ENCODE measurements at regions not wholly inside any gene's neighbourhood (a gene's known extent, or its start where the extent isn't known, plus 50 kb on each side); places are given as distances from the start of the nearest gene placed in this dataset.
"Not testable (repeated sequence)": the region's sequence is repeated elsewhere in the genome, so short reads cannot be mapped to it uniquely, and the experiment has no call there.

DNA sequence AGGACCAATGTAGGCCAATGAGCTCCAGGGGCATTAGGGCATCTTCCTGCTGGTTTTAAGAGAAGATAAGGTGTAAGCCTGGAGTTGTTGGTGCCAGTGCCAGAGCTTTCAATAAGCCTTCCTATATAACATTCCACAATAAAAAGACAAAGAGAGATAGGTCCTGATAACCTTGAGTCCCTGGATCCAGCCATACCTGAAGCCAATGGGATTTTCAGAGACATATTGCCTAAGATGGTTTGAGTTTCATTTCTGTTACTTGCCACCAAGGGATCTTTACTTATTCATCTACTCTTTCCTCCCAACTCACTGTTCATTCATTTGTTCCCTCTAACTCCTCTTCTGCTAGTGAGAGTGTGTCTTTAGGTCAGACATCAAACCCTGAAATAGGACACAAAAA, 68.8 kb upstream of the CAPZB start:
- no peak for DNase-seq
- Mint-ChIP-seq H3K9me3 (peaks cover 0 to 7% of the 10 kb centered on the region in 2 donors), H3K4me1 (ENCODE audit: low read depth in 2 of 2) (peaks cover 0 to 3% of the 10 kb centered on the region in 2 donors), H3K27me3 (peaks cover 9 to 11% of the 10 kb centered on the region in 2 donors), H3K27ac (no peak overlapping the region), H3K4me3 (no peak overlapping the region), H3K36me3 (ENCODE audit: insufficient read depth) (no peaks in the 10 kb centered on the region)
- ATAC-seq (replicated peaks), result no peak

DNA sequence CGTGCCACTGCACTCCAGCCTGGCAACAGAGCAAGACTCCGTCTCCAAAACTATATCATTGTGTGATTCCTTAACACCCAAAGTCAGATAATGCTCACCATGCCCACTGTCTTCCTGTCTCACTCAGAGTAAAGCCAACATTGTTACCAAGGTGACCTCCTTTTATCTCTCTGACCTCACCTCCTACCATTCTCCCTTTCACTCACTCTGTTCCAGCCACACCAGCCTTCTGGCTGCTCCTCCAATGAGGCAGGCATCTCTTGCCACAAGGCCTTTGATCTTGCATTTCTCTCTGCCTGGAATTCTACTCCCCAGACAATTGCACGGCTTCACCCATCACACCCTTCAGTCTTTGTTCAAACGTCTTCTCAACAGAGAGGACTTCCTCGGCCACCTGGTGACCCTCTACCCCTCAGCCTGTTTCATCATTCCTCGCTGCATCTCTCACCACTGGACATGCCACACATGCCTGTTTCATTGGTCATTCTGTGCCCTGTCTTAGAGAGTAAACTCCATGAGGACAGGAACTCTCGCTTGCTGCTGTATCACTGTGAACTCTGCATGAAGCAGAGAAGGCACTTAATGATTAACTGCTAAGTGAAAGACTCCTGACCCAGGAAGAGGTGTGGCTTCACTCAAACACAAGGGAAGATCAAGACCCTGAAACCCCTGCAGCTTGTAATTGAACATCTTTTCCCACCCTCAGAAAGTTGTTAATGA, 67.1 kb upstream of the CAPZB start:
- no peaks in the 10 kb centered on the region for H3K36me3 Mint-ChIP-seq (ENCODE audit: insufficient read depth)
- peaks cover 0 to 7% of the 10 kb centered on the region in 2 donors for H3K9me3 Mint-ChIP-seq
- no peak overlapping the region for H3K4me3 Mint-ChIP-seq
- H3K27ac Mint-ChIP-seq, result no peak overlapping the region
- ATAC-seq (replicated peaks) (no peak), DNase-seq (no peak)
- H3K27me3 Mint-ChIP-seq, result peaks cover under 1 to 2% of the 10 kb centered on the region in 2 donors
- peaks cover 2 to 3% of the 10 kb centered on the region in 2 donors for H3K4me1 Mint-ChIP-seq (ENCODE audit: low read depth in 2 of 2)

DNA sequence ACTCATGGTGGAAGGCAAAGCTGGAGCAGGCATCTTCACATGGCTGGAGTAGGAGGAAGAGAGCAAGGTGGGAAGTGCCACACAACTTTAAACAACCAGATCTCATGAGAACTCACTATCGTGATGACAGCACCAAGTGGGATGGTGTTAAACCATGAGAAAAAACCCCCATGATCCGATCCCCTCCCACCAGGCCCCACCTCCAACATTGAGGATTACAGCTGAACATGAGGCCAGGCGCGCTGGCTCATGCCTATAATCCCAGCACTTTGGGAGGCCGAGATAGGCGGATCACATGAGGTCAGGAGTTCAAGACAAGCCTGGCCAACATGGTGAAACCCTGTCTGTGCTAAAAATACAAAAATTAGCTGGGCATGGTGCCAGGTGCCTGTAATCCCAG, 66.5 kb upstream of the CAPZB start:
- ATAC-seq (replicated peaks); DNase-seq; H3K9me3 Mint-ChIP-seq; H3K27me3 Mint-ChIP-seq; H3K27ac Mint-ChIP-seq; H3K4me1 Mint-ChIP-seq (ENCODE audit: low read depth in 2 of 2); H3K4me3 Mint-ChIP-seq; H3K36me3 Mint-ChIP-seq (ENCODE audit: insufficient read depth): not testable (repeated sequence)

DNA sequence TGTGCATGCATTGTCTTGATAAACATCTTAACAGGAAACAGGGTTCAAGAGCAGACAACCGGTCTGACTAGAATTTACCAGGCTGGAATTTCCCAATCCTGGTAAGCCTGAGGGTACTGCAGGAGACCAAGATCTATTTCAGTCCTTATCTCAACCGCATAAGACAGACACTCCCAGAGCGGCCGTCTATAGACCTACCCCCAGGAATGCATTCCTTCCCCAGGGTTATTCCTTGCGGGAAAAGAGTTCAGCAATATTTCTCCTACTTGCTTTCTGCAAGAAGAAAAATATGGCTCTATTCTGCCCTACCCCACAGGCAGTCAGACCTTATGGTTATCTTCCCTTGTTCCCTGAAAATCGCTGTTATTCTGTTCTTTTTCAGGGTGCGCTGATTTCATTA, 65.1 kb upstream of the CAPZB start:
- DNase-seq; H3K27me3 Mint-ChIP-seq; H3K27ac Mint-ChIP-seq; H3K4me1 Mint-ChIP-seq (ENCODE audit: low read depth in 2 of 2); H3K36me3 Mint-ChIP-seq (ENCODE audit: insufficient read depth); H3K9me3 Mint-ChIP-seq; H3K4me3 Mint-ChIP-seq; ATAC-seq (replicated peaks): not testable (repeated sequence)

DNA sequence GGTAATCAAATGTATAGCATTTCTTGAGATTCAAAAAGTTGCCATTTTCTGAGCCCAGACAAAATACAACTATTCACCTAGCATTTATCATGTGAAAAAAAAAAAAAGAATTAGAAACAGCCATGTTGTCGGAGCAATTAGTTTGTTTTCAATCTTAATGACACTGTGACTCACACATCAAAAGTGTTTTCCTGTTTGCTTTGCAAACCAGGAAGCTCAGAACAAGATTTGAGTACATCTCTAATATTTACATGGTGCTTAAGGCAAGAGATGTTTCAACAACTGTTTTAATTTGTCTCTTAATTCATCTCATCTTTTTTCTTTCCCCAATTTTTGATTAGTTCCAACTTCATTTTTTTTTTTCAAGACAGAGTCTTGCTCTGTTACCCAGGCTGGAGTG, 62.5 kb upstream of the CAPZB start:
- H3K9me3 Mint-ChIP-seq, result peaks cover 0 to 7% of the 10 kb centered on the region in 2 donors
- peak overlapping the region in 1 of 2 donors; percentile 13 for H3K4me3 Mint-ChIP-seq
- DNase-seq, result no peak
- peak overlapping the region in 1 of 2 donors; percentile 82 for H3K27ac Mint-ChIP-seq
- H3K27me3 Mint-ChIP-seq, result peaks cover 9 to 11% of the 10 kb centered on the region in 2 donors
- no peaks in the 10 kb centered on the region for H3K36me3 Mint-ChIP-seq (ENCODE audit: insufficient read depth)
- ATAC-seq (replicated peaks), result no peak
- peaks cover 2 to 3% of the 10 kb centered on the region in 2 donors for H3K4me1 Mint-ChIP-seq (ENCODE audit: low read depth in 2 of 2)

DNA sequence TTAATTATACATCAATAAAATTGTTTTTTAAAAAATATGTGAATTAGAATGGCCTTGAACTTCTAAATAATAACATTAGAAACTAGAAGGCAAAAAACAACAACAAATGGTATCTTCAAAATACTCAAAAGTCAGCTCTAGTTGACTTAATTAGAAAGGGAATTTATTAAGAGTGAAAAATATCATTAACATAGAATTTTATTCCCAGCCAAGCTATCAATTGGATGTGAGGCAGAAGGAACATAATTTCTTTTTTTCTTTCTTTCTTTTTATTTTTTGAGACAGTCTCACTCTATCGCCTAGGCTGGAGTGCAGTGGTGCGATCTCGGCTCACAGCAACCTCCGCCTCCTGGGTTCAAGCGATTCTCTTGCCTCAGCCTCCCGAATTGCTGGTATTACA, 51.2 kb upstream of the CAPZB start:
- Mint-ChIP-seq H3K27ac (no peak overlapping the region), H3K4me3 (no peak overlapping the region), H3K27me3 (peaks cover 0 to 1% of the 10 kb centered on the region in 2 donors), H3K9me3 (peaks cover 0 to 3% of the 10 kb centered on the region in 2 donors), H3K36me3 (ENCODE audit: insufficient read depth) (peaks cover 2% of the 10 kb centered on the region), H3K4me1 (ENCODE audit: low read depth in 2 of 2) (peaks cover 7% of the 10 kb centered on the region in 2 donors)
- DNase-seq, result no peak
- no peak for ATAC-seq (replicated peaks)

DNA sequence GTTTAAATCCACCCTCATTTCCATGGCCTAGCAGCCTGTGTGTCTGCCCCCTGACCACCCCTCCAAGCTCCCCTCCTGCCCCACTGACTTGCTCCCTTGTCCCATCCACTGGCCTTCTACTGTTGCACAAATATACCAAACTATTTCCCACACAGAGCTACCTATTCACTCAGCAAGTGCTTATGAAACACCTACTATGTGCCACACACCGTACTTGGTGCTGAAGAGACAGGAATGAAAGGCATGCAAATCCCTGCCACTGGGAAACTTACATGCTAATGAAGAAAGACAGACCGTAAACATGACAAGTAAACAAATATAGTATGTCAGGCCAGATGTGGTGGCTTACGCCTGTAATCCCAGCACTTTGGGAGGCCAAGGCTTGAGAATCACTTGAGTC, 49.9 kb upstream of the CAPZB start:
- Mint-ChIP-seq H3K27ac (no peak overlapping the region), H3K9me3 (peaks cover 0 to 3% of the 10 kb centered on the region in 2 donors), H3K27me3 (no peaks in the 10 kb centered on the region), H3K36me3 (ENCODE audit: insufficient read depth) (peaks cover 2% of the 10 kb centered on the region), H3K4me1 (ENCODE audit: low read depth in 2 of 2) (peaks cover 7% of the 10 kb centered on the region in 2 donors), H3K4me3 (no peak overlapping the region)
- ATAC-seq (replicated peaks) (no peak), DNase-seq (no peak)
